HG03097 (cell line): ENCODE measurements at regions not wholly inside any gene's neighbourhood (a gene's known extent, or its start where the extent isn't known, plus 50 kb on each side); places are given as distances from the start of the nearest gene placed in this dataset.
"Not testable (repeated sequence)": the region's sequence is repeated elsewhere in the genome, so short reads cannot be mapped to it uniquely, and the experiment has no call there.

Experiments
- ATAC-seq: cut with Tn5 transposase; IDR thresholded peaks from one replicate; pipeline ENCODE4 v1.9.1; 2021; ENCODE audit not compliant: unreplicated experiment, low FRiP score

- ATAC-seq = no peak
Observed at GRCh38 chr7:121623130-121623872, 227.2 kb upstream of the FAM3C start.

DNA sequence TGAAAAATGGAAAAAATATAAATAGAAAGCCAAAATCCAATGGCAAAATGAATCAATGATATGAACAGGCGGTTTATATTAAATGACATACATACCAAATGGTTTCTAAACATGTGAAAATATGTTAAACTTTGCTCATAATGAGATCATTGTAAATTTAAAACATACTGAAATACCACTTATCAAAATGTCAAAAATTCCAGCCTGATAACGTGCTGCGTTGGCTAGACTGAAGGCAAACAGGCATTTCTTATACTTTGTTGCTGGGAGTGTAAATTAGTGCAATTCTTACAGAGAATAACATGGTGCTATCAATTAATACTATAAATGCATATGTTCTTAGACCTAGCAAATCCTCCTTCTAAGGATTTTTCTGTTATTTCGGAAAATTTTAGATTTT lies 225.8 kb upstream of the FAM3C start:
- ATAC-seq = no peak

DNA sequence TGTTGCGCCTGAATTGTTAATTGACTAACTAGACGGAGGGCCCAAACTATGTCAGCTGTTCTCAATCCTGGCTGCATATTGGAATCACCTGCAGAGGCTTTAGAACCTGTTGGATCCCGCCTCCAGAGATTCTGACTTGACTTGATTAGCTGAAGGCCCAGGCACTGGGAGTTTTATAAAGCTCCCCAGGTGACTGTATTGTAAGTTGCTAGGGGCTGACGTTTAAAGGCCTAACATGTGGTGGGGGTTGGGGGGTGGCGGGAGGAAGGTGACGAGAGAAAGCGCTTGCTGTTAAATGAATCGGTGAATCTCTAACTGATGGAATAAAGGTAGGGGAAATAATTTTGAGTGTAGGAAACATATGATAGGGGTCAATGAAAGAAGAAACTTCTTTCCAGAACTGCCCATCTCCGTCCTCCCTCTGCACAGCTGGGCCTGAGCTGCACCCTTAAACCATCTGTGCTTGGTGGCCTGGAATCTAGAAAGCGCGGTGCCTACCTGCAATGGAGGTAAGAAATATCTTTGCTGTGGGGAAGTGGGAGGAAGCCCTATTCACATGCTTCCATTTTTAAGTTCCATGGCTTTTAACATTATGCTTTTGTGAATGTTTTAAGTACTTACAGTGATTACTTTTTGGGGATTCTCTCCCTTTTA lies 225.0 kb upstream of the FAM3C start:
- ATAC-seq = no peak

GRCh38 chr7:121620206-121620605 lies 224.1 kb upstream of the FAM3C start:
- ATAC-seq = no peak

DNA sequence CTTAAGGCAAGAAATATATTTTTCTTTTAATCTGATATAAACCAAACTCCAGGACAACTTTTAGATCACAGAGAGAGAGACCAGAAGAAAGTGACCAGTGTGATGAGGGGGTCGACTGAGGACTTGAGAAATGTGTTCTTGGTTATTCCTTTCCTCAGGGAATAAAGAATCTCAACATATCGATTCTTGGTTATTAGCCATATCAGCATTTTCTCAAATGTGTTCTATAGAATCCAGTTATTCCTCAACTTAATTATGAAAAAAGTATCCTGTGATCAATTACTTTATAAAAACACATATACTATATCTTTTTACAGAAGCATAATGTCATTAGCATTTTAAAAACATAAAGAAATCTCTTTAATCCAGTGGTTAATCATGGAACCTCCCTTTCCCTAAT lies 222.1 kb upstream of the FAM3C start:
- ATAC-seq = no peak

- ATAC-seq = no peak
Observed at GRCh38 chr7:121610243-121610642, 214.1 kb upstream of the FAM3C start.

GRCh38 chr7:121609208-121609607 lies 213.1 kb upstream of the FAM3C start:
- ATAC-seq = no peak

DNA sequence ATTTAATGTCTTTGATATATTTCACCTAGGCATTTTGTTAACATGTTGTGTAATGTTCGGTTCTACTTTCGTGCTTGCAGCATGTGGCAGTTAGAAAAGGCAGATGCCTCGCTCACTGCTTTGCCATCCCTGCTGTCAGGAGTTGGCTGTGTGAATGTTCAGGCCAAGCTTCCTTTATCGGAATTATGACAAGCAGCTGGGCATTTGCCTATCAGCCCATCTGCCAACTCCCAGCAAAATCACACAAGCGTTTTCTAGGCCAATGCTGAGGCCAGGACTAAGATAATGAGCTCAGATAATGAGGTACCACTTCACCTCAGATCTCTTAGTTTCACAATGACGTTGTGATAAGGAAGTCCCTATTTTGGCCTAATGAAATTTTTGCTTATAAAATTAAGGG lies 212.7 kb upstream of the FAM3C start:
- ATAC-seq = no peak

DNA sequence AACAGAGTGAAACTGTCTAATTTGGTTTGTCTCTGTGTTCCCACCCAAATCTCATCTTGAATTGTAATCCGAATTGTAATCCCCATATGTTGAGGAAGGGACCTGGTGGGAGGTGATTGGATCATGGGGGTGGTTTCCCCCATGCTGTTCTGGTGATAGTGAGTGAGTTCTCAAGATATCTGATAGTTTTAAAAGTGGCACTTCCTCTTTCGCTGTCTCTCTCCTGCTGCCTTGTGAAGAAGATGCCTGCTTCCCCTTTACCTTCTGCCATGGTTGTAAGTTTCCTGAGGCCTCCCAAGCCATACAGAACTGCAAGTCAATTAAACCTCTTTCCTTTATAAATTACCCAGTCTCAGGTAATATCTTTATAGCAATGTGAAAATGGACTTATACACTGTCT lies 212.1 kb upstream of the FAM3C start:
- not testable (repeated sequence) for ATAC-seq

- ATAC-seq = no peak
Observed at GRCh38 chr7:121605317-121605680, 209.2 kb upstream of the FAM3C start.

DNA sequence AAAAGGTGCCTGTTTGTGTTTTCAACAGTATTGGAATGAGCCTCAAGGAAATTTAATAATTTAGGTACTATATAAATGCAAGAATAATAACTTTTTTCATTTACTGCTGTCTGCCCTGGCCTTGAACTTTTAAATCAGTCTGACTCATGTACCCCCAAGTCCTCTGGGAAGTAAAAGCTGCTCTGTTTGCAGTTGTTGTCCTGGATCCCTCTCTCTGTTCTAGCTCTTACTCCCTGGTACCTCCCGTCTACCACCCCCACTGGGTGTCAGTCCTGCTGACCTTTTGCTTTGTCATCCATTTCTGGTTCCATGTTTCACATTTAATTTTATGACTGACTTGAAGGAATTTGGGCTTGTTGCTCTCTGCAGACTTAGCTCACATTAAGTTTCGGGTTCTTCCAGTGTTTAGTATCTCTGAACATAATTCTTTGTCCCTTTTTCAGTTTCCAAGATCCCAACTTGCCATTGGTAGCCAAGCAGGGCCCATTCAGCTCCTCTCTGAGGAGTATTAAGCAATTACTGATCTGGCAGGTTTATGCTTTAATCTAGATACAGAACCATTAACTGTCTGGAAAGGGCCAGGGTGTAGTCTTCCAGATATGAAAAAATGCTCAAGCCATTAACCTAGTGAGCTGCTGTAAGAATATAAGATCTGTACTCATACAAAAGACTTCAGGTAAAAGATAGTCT lies 208.7 kb upstream of the FAM3C start:
- ATAC-seq = no peak

- no peak for ATAC-seq
Observed at GRCh38 chr7:121603886-121604285, 207.8 kb upstream of the FAM3C start.

DNA sequence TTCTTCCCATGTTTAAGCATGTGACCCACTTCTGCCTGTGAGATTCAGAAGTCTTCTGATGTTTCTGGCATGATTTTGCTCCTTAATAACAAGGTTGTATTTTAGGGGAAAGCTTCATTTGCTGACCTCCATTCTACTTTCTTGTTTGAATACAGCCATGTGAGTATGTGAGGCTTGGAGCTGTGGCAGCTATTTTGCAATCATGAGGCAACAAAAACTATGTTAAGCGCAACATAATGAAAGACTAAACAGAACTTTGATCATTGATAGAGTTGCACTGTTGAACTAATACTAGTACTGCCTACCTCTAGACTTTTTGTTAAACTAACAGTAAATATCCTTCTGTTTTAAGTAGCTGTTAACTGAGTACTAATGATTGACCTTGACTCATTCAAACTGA lies 203.8 kb upstream of the FAM3C start:
- no peak for ATAC-seq

GRCh38 chr7:121595758-121596696 lies 199.9 kb upstream of the FAM3C start:
- no peak for ATAC-seq

DNA sequence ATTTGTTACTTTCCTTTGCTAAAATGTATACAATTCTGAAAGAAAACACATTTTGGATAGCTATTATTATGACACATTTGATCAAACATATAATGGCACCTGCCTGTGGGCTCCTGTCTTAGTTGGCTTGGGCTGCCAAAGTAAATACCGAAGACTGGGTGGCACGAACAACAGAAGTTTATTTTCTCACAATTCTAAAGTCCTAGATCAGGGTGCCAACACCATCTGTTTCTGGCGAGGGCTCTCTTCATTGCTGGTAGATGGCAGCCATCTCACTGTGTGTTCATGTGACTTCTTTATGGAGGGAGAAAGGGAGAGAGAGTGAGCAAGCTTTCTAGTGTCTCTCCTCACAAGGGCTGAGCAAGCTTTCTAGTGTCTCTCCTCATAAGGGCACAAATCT lies 195.8 kb upstream of the FAM3C start:
- no peak for ATAC-seq

GRCh38 chr7:121587435-121587834 lies 191.3 kb upstream of the FAM3C start:
- ATAC-seq = no peak

DNA sequence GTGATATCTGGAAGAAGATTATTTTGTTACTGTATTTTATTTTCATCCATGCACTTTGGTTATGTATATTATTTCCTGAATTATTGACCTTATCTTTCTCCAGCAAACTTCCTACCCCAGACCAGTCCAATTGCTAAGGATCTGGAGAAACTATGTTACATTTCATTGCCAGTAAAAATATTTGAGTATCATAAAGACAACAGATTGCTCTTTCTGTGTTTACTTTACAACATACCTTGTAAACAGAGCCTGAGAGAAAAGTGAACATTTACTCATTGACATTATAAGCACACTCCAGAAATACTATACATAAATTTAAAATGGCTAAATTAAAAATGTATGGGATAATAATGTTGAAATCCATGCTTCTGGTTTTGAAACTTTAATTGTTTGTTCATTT lies 186.2 kb upstream of the FAM3C start:
- ATAC-seq = no peak

GRCh38 chr7:121579639-121580038 lies 183.5 kb upstream of the FAM3C start:
- ATAC-seq = no peak

GRCh38 chr7:121578669-121579068 lies 182.6 kb upstream of the FAM3C start:
- ATAC-seq = no peak

- no peak for ATAC-seq
Observed at GRCh38 chr7:121576148-121576917, 180.2 kb upstream of the FAM3C start.
